ENCODE measurements at regions not wholly inside any gene's neighbourhood (a gene's known extent, or its start where the extent isn't known, plus 50 kb on each side); places are given as distances from the start of the nearest gene placed in this dataset.

DNA sequence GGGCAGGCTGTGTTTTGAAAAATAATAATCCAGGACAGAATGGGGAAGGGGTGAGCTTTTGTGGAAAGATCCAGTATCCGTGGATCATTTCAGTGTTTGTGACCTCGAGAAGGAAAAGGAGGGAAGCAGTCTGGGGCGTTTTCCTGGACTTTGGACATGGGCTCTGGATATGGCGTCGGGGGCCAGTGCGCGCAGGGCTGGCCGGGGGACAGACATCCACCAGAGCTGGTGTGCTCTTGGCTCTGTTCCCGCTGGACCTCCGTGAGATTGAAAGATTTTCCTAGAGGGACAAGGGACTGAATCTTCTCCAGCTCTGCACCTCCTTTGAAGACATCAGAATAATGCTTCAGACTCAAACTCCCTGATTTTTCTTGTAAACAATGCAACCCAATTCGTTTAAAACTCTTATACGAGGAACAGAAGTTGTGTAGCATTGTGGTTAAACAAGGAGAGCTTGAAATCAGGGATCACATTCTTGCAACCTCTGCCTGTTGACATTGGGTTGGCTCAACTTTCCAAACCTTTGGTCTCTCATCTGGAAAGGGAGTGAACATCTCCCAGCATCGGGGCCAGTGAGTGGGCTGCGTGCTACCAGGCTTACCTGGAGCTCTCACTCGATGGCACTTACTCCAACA lies 75.9 kb downstream of the C16orf95 start:
- no peak for TF ChIP-seq GATA3 (IDR thresholded peaks at IDR 0.05; ENCODE audit: low read depth, low read length)
- no peak for TF ChIP-seq GATA2 (IDR thresholded peaks at IDR 0.05; ENCODE audit: low read depth, low read length)

DNA sequence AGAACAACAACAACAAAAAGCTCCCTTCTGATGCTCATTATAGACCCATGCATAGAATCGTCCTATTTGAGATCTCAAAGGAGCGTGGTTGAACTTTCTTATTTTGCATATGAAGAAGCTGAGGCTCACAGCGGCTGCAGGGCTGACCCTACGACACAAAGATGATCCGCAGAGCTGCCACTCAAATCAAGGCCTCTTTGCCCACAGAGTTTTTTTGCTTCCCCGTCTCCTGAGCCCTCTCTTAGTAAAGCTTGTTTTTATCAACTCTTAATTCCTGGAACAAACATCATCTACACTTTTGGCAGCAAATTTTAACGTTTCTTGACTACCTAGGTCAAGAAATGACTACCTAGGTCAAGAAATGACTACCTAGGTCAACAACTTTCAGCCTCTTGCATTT lies 73.7 kb downstream of the C16orf95 start:
- no peak for TF ChIP-seq GATA2 (IDR thresholded peaks at IDR 0.05; ENCODE audit: low read depth, low read length)

DNA sequence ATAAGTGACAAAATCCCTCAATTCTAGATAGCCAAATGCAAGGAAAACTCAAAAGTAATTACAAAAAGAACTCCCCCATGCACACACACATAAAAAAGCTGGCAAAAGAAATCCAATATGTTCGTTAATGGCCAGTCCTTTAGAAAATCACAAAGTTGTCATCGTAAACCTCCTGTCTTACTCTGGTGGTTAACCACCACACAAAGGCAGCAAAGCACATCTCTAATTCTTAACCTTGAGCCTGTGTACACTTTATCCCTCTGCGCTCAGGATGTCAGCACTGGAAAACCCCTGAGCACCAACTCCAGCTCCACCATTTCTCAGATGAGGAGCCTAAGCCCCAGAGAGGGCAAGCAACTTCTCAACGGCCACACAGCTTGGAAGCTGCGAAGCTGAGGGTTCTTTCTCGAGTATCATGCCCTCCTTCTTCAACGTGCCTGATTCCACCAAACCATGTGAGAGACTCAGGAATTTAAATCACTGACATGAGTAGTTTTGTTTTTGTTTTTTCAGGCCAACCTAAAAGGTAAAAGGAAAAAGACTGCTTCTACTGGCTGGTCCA lies 72.5 kb downstream of the C16orf95 start:
- TF ChIP-seq GATA3 (IDR thresholded peaks at IDR 0.05; ENCODE audit: low read depth, low read length) (no peak), GATA2 (IDR thresholded peaks at IDR 0.05; ENCODE audit: low read depth, low read length) (no peak)

DNA sequence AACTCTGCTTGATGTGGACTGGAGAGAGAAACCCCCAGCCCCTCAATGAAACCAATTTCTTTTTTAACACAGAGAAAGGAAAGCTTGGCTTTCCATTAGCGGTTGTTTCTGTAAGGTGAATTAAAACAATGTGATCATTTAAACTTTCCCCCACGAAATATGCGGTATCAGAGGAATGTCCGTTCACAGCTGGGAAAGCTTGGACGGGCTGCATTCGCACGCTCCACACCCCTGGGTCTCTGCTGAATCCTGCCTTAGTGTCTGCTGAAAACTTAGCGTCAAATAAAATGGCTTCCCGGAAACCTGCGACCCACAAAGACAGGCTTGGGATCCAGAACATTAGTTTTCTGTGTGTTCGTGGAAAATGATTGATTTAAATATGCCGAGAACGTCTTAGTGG lies 71.7 kb downstream of the C16orf95 start:
- no peak for TF ChIP-seq GATA3 (IDR thresholded peaks at IDR 0.05; ENCODE audit: low read depth, low read length)
- no peak for TF ChIP-seq GATA2 (IDR thresholded peaks at IDR 0.05; ENCODE audit: low read depth, low read length)

DNA sequence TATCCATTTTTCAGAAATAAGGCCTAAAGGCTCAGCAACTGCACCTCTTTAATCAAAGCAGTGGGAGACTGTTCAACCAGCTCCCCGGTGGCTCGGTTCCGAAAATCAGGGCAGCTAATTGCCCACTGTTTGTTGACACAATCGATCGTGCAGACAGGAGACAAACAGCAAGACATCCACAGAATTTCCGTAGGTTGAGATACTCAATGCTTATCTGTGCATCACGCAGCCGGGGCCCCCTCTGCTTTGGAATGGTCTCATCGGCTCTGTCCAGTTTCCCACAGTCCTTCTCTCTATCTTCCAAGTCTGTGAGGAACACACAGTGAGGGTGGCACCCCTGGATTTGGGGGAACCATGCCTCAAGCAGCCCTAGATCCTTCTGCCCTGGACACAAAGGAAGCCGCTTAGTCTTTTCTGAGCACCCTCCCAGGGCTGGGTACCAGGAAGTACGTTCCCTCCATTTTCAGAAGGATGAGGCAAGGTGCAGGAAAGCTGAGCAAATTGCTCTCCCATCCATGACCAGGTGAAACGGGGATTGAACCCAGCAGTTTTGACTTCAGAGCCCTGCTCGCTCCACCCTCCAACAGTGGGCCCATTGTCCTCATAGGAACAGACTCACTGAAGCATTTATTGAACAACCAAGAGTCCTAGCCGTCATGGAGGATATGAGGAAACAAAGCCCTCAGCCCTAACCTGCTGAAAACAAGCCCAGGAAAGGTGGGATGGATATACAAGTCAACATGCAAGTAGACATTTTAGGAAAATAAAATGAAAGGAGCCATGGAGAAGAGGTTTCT lies 70.7 kb downstream of the C16orf95 start:
- no peak for TF ChIP-seq GATA3 (IDR thresholded peaks at IDR 0.05; ENCODE audit: low read depth, low read length)
- no peak for TF ChIP-seq GATA2 (IDR thresholded peaks at IDR 0.05; ENCODE audit: low read depth, low read length)

DNA sequence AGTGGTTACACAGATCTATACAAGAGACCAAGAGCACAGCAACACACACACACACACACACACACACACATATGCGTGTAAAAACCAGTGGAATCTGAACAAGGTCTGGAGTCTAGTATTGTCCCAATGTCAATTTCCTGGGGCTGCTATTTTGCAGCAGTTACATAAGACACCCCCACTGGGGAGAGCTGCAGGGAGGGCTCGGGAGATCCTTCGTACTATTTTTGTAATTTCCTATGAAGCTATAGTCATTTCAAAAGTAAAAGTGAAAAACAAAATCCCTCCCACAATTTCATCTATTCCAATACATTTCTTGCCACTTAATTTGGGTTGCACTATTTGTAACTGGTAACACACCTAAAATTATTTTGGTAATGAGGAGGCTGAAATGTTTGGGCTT lies 68.5 kb downstream of the C16orf95 start:
- TF ChIP-seq GATA2 (IDR thresholded peaks at IDR 0.05; ENCODE audit: low read depth, low read length): no peak
- TF ChIP-seq GATA3 (IDR thresholded peaks at IDR 0.05; ENCODE audit: low read depth, low read length): no peak

DNA sequence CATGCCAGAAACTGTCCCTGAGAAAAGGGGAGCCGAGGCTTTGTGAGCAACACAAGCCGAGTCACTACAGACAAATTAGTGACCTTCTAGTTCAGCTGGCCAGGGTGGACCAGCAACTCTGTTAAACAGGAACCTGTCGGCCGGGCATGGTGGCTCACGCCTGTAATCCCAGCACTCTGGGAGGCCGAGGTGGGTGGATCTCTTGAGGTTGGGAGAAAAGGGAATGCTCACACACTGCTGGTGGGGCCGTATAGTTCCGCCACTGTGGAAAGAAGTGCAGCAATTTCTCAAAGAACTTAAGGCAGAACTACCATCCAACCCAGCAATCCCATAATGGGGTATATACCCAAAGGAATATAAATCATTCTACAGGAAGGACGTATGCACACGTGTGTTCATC lies 67.8 kb downstream of the C16orf95 start:
- TF ChIP-seq GATA3 (IDR thresholded peaks at IDR 0.05; ENCODE audit: low read depth, low read length) (no peak), GATA2 (IDR thresholded peaks at IDR 0.05; ENCODE audit: low read depth, low read length) (no peak)

DNA sequence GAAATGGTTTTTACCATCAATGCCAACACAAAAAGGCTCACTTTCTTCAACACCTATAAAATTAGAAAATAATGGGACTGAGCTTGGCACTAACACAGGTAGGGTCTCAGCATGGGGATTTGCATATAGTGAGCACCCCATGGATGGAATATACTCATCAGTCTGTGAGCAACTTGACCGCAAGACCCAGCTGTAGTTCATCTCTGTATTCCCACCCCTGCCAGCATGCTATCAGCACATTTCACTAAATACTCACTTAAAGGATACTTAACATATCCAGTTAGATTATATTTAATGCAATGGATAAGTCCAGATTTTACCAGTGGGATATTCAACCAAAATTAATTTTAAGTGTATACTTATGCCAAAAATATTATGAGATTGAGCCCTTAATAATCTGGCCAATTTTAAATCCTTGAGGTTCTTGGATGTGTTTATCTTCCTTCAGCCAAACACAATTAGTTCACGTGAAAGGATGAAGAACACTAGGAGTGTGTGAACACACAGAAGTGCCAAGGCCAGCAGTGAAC lies 66.7 kb downstream of the C16orf95 start:
- TF ChIP-seq GATA3 (IDR thresholded peaks at IDR 0.05; ENCODE audit: low read depth, low read length) (no peak), GATA2 (IDR thresholded peaks at IDR 0.05; ENCODE audit: low read depth, low read length) (no peak)

DNA sequence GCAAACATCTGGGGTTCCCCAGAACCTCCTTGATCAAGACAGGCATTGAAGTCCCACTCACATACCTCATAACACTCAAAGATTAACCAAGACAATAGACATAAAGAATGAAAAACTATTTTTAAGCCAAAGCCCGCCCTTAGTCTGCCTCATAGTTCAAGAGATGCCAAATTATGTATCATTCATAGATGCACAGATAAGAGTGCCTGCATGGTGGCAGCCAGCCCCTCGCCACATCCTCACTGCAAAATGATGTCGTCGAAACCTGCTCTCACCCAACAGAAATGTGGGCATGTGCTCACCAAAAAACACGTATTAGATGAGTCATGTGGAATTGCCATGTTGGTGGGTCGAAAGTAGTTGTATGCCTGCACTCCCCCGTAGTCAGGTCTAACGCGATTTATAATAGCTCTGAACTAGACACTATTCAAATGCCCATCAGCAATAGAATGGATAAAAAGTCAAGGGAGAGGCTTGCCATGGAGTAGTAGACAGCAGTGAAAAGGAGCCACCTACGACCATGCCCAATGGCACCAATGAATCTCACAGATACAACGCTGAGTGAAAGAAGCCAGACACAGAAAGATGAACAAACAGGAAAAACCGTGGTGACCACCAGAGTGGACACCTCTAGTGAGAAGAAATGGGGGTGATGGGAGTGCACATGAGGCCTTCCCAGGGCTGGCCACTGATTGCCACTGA lies 64.8 kb downstream of the C16orf95 start:
- no peak for TF ChIP-seq GATA2 (IDR thresholded peaks at IDR 0.05; ENCODE audit: low read depth, low read length)
- TF ChIP-seq GATA3 (IDR thresholded peaks at IDR 0.05; ENCODE audit: low read depth, low read length): no peak
